BLaER1 (cell line): ENCODE measurements at regions not wholly inside any gene's neighbourhood (a gene's known extent, or its start where the extent isn't known, plus 50 kb on each side); places are given as distances from the start of the nearest gene placed in this dataset.

ENCODE experiments used
- H3K27ac ChIP-seq: shearing (Covaris generic); formaldehyde crosslinking; 2 replicates; pipeline ENCODE4 v1.8.1; 2022
- H3K27me3 ChIP-seq: shearing (Covaris generic); formaldehyde crosslinking; 2 replicates; pipeline ENCODE4 v1.8.1; 2022
- H3K36me3 ChIP-seq: shearing (Covaris generic); formaldehyde crosslinking; 2 replicates; pipeline ENCODE4 v1.8.1; 2022
- H3K4me1 ChIP-seq: shearing (Covaris generic); formaldehyde crosslinking; 2 replicates; pipeline ENCODE4 v1.8.1; 2022
- H3K4me2 ChIP-seq: shearing (Covaris generic); formaldehyde crosslinking; 2 replicates; pipeline ENCODE4 v1.8.1; 2022
- H3K4me3 ChIP-seq: shearing (Covaris generic); formaldehyde crosslinking; 2 replicates; pipeline ENCODE4 v1.8.1; 2022
- H3K9ac ChIP-seq: shearing (Covaris generic); formaldehyde crosslinking; 2 replicates; pipeline ENCODE4 v1.8.1; 2022
- H3K9me3 ChIP-seq: shearing (Covaris generic); formaldehyde crosslinking; 2 replicates; pipeline ENCODE4 v1.8.1; 2022
- H4K20me1 ChIP-seq: shearing (Covaris generic); formaldehyde crosslinking; 2 replicates; pipeline ENCODE4 v1.8.1; 2022
- Cebpa-rat ChIP-seq: shearing (Covaris generic); IDR thresholded peaks from 2 replicates; pipeline ENCODE4 v1.8.1; 2022

DNA sequence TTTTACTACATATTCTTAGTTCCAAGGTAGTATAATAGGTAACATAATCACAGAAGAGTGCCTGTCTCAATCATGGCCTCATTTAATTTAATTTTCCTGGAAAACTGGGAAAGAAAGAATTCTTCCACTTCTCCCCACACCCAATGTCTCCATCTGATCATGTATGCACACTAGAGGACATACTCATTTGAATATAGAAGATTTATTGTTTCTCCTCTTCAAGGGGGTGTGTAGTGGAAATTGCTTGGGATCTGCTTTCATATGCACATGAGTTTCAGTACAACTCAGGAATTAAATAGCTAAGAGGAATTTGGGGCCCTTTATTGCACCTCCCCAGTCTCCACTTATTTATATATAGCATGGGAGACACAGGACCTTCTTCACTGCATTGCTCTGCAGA lies 285.1 kb downstream of the SH3GL2 start:
- no peak overlapping the region for H3K27ac ChIP-seq
- TF ChIP-seq Cebpa-rat, result no peak

GRCh38 chr9:17864951-17865350 lies 286.1 kb downstream of the SH3GL2 start:
- H3K9ac ChIP-seq, result no peak overlapping the region
- no peaks in the 10 kb centered on the region for H4K20me1 ChIP-seq
- no peaks in the 10 kb centered on the region for H3K36me3 ChIP-seq
- no peak for TF ChIP-seq Cebpa-rat
- H3K4me1 ChIP-seq, result peaks cover 9% of the 10 kb centered on the region; the same call in 1 of the 2 replicates
- H3K4me2 ChIP-seq, result no peak overlapping the region
- H3K9me3 ChIP-seq, result no peaks in the 10 kb centered on the region
- H3K4me3 ChIP-seq, result no peak overlapping the region
- no peak overlapping the region for H3K27ac ChIP-seq
- H3K27me3 ChIP-seq, result no peaks in the 10 kb centered on the region

More for the DNA sequence above, 285.1 kb downstream of the SH3GL2 start:
- no peaks in the 10 kb centered on the region for H3K9me3 ChIP-seq
- H3K9ac ChIP-seq, result no peak overlapping the region
- H3K4me2 ChIP-seq, result no peak overlapping the region
- no peaks in the 10 kb centered on the region for H3K27me3 ChIP-seq
- H3K4me1 ChIP-seq, result peaks cover 9% of the 10 kb centered on the region; the same call in 1 of the 2 replicates
- H3K4me3 ChIP-seq, result no peak overlapping the region
- H3K36me3 ChIP-seq, result no peaks in the 10 kb centered on the region
- H4K20me1 ChIP-seq, result no peaks in the 10 kb centered on the region

GRCh38 chr9:17865881-17866280 lies 287.0 kb downstream of the SH3GL2 start:
- no peak overlapping the region for H3K4me3 ChIP-seq
- H3K36me3 ChIP-seq, result no peaks in the 10 kb centered on the region
- no peak overlapping the region for H3K4me2 ChIP-seq
- H4K20me1 ChIP-seq, result no peaks in the 10 kb centered on the region
- no peaks in the 10 kb centered on the region for H3K27me3 ChIP-seq
- TF ChIP-seq Cebpa-rat, result no peak
- peaks cover 9% of the 10 kb centered on the region; the same call in 1 of the 2 replicates for H3K4me1 ChIP-seq
- H3K9me3 ChIP-seq, result no peaks in the 10 kb centered on the region
- no peak overlapping the region for H3K27ac ChIP-seq
- H3K9ac ChIP-seq, result no peak overlapping the region

DNA sequence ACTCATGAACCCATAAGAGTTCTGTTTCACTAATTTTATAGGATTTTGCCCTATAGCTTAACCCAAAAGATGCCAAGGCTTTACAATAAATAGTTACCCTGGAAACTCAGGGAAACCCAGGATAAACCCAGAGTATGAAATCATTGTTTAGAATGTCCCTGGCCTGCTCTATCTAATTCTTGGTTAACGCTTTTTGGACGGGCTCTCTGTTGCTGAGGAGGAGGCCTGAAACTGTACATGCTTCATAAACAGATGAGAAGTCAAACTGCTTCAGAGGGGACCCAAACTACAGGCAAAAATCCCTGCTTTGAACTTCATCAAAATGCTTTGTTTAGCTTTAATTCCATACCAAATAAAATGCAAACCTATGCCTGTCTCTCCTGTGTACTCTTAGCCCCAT lies 291.9 kb downstream of the SH3GL2 start:
- TF ChIP-seq Cebpa-rat, result no peak
- H3K4me3 ChIP-seq, result no peak overlapping the region

GRCh38 chr9:17871213-17871890 lies 292.5 kb downstream of the SH3GL2 start:
- no peak overlapping the region for H3K4me3 ChIP-seq
- no peaks in the 10 kb centered on the region for H3K4me1 ChIP-seq
- H4K20me1 ChIP-seq, result no peaks in the 10 kb centered on the region
- H3K27me3 ChIP-seq, result no peaks in the 10 kb centered on the region
- no peaks in the 10 kb centered on the region for H3K36me3 ChIP-seq
- no peaks in the 10 kb centered on the region for H3K9me3 ChIP-seq
- no peak overlapping the region for H3K9ac ChIP-seq
- H3K27ac ChIP-seq, result no peak overlapping the region
- no peak overlapping the region for H3K4me2 ChIP-seq
- no peak for TF ChIP-seq Cebpa-rat

More for the DNA sequence above, 291.9 kb downstream of the SH3GL2 start:
- Histone ChIP-seq H3K36me3 (no peaks in the 10 kb centered on the region), H3K9ac (no peak overlapping the region), H3K27me3 (no peaks in the 10 kb centered on the region), H3K9me3 (no peaks in the 10 kb centered on the region), H3K4me1 (no peaks in the 10 kb centered on the region), H3K4me2 (no peak overlapping the region), H3K27ac (no peak overlapping the region), H4K20me1 (no peaks in the 10 kb centered on the region)

DNA sequence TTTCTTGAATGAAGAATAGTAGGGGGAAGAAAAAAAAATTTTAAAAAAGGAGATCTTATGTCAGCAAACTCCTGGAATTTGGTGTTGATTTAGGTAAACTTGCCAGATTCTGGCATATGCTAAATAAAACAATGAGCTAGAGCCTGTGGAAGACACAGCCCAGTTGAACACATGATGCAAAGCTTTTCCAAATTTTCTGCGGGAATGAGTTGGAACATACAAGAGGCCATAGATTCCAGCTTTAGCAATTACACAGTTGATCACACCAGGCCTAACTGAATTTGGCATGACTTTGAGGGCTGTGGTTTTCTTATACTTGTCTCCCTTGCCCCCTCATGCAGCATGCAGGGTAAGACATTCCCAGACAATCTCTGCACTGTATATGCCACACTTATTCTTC lies 297.0 kb downstream of the SH3GL2 start:
- no peak for TF ChIP-seq Cebpa-rat

GRCh38 chr9:17876687-17877086 lies 297.8 kb downstream of the SH3GL2 start:
- H3K4me3 ChIP-seq, result no peak overlapping the region
- H3K36me3 ChIP-seq, result no peaks in the 10 kb centered on the region
- no peaks in the 10 kb centered on the region for H4K20me1 ChIP-seq
- H3K9ac ChIP-seq, result no peak overlapping the region
- no peak overlapping the region for H3K4me2 ChIP-seq
- no peak overlapping the region for H3K27ac ChIP-seq
- no peaks in the 10 kb centered on the region for H3K27me3 ChIP-seq
- no peak for TF ChIP-seq Cebpa-rat
- H3K9me3 ChIP-seq, result no peaks in the 10 kb centered on the region
- H3K4me1 ChIP-seq, result no peaks in the 10 kb centered on the region

More for the DNA sequence above, 297.0 kb downstream of the SH3GL2 start:
- H4K20me1 ChIP-seq, result no peaks in the 10 kb centered on the region
- no peaks in the 10 kb centered on the region for H3K4me1 ChIP-seq
- no peaks in the 10 kb centered on the region for H3K27me3 ChIP-seq
- H3K4me3 ChIP-seq, result no peak overlapping the region
- H3K9me3 ChIP-seq, result no peaks in the 10 kb centered on the region
- H3K4me2 ChIP-seq, result no peak overlapping the region
- no peak overlapping the region for H3K27ac ChIP-seq
- H3K9ac ChIP-seq, result no peak overlapping the region
- H3K36me3 ChIP-seq, result no peaks in the 10 kb centered on the region

DNA sequence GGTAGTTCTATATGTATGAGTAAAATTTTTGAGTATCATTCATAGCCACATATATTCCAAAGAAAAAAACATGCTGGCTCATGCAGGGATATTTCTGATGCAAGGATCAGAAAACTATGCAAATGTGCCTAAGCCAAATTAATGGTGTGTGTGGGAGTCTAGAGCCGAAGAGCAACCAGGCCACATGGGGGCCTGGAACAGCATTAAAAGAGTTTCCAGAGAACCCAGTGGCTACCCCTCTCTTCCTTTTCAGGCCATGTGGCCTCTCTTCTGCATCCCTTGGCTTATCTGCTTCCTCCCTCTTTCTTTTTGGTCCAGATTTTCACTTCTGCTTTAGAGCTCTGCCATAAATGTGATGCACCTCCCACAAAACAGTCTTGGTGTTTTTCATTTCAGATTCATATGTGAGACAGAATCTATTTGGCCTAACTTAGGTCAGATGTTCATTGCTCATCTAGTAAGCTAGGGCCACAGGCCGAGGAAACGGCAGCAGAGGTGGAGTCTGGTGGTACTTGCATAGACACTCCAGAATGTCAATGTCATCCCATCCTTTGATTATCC lies 300.0 kb downstream of the SH3GL2 start:
- Histone ChIP-seq H4K20me1 (no peaks in the 10 kb centered on the region), H3K27me3 (no peaks in the 10 kb centered on the region), H3K4me1 (no peaks in the 10 kb centered on the region), H3K4me2 (no peak overlapping the region), H3K4me3 (no peak overlapping the region), H3K36me3 (no peaks in the 10 kb centered on the region), H3K9me3 (no peaks in the 10 kb centered on the region), H3K9ac (no peak overlapping the region), H3K27ac (no peak overlapping the region)
- TF ChIP-seq Cebpa-rat, result no peak

DNA sequence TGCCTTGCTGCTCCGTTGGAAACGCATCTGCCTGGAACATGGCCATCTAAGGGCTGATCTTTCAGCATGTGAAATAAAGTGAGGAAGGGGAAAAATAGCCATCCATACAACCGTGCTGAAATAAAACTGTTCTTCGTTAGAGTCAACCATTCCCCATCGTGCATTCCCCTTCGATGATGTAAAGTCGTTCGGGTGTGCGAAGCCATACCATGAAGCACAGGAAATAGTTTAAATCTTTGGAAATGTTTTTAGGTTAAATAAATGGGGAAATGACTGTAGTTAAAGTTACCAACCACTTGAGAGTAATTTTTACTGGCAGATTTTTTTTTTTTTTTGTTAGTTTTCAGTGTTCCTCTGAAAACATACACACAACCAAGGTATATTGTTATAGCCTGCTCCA lies 302.5 kb downstream of the SH3GL2 start:
- H3K4me1 ChIP-seq, result no peaks in the 10 kb centered on the region
- H3K27me3 ChIP-seq, result no peaks in the 10 kb centered on the region
- H3K4me2 ChIP-seq, result no peak overlapping the region
- H3K9me3 ChIP-seq, result no peaks in the 10 kb centered on the region
- no peaks in the 10 kb centered on the region for H4K20me1 ChIP-seq
- no peak overlapping the region for H3K9ac ChIP-seq
- H3K4me3 ChIP-seq, result no peak overlapping the region
- no peak for TF ChIP-seq Cebpa-rat
- H3K36me3 ChIP-seq, result no peaks in the 10 kb centered on the region
- H3K27ac ChIP-seq, result no peak overlapping the region

DNA sequence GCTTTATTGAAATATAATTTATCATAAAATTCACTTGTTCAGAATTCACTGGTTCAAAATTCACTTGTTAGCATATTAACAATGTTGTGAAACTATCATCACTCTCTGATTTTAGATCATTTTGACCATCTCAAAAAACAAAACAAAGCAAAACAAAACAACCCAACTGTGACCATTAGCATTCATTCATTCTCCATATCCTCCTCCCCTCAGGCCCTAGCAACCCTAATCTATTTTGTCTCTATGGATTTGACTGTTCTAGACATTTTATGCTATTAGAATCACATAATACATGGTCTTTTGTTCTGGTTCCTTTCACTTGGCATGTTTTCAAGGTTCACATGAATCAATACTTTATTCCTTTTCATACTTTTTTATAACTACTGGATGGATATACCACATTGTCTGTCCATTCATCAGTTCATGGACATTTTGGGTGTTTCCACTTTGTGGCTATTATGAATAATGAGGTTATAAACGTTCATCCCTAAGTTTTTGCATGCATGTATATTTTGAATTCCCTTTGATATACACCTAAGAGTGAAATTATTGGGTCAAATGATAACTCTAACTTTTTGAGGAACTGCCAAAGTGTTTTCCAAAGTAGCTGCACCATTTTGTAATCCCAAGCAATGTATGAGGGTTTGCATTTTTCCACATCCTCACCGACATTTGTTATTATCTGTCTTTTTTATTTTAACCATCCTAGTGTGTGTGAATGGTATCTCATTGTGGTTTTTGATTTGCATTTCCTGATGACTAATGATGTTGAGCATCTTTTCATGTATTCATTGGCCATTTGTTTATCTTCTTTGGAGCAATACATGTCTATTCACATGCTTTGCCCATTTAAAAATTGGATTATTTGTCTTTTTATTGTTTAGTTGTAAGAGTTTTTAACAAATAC lies 304.1 kb downstream of the SH3GL2 start:
- no peak overlapping the region for H3K9ac ChIP-seq
- no peak for TF ChIP-seq Cebpa-rat
- H4K20me1 ChIP-seq, result no peaks in the 10 kb centered on the region
- H3K27me3 ChIP-seq, result no peaks in the 10 kb centered on the region
- H3K36me3 ChIP-seq, result no peaks in the 10 kb centered on the region
- no peaks in the 10 kb centered on the region for H3K4me1 ChIP-seq
- no peak overlapping the region for H3K4me3 ChIP-seq
- no peak overlapping the region for H3K27ac ChIP-seq
- H3K9me3 ChIP-seq, result no peaks in the 10 kb centered on the region
- no peak overlapping the region for H3K4me2 ChIP-seq
